ENCODE measurements at regions not wholly inside any gene's neighbourhood (a gene's known extent, or its start where the extent isn't known, plus 50 kb on each side); places are given as distances from the start of the nearest gene placed in this dataset.
A peak's percentile ranks its signal among the peaks of the same experiment; 100 is the strongest.

GRCh38 chr5:63456279-63456678, 506.0 kb downstream of the HTR1A start:
- Mint-ChIP-seq H3K9me3 (no peaks in the 10 kb centered on the region), H3K27ac (no peak overlapping the region), H3K27me3 (ENCODE audit: low read depth) (no peaks in the 10 kb centered on the region), H3K4me3 (no peak overlapping the region), H3K4me1 (no peaks in the 10 kb centered on the region), H3K36me3 (no peaks in the 10 kb centered on the region)
- DNase-seq (ENCODE audit: low spot score in 2 of 2, unreplicated experiment in 2 of 2) = no peak
- no peak for TF ChIP-seq CTCF (IDR thresholded peaks at IDR 0.05; ENCODE audit: unreplicated experiment)

GRCh38 chr5:63451188-63451587, 511.1 kb downstream of the HTR1A start:
- Mint-ChIP-seq H3K36me3 (no peaks in the 10 kb centered on the region), H3K27ac (no peak overlapping the region), H3K9me3 (no peaks in the 10 kb centered on the region), H3K4me1 (peaks cover 5% of the 10 kb centered on the region), H3K27me3 (ENCODE audit: low read depth) (no peaks in the 10 kb centered on the region), H3K4me3 (no peak overlapping the region)
- TF ChIP-seq CTCF (IDR thresholded peaks at IDR 0.05; ENCODE audit: unreplicated experiment) = no peak
- no peak for DNase-seq (ENCODE audit: low spot score in 2 of 2, unreplicated experiment in 2 of 2)

- no peak for DNase-seq (ENCODE audit: low spot score in 2 of 2, unreplicated experiment in 2 of 2)
- no peak overlapping the region for H3K4me3 Mint-ChIP-seq
- H3K36me3 Mint-ChIP-seq = no peaks in the 10 kb centered on the region
- H3K4me1 Mint-ChIP-seq = peaks cover 28% of the 10 kb centered on the region
- no peaks in the 10 kb centered on the region for H3K27me3 Mint-ChIP-seq (ENCODE audit: low read depth)
- H3K27ac Mint-ChIP-seq = no peak overlapping the region
- H3K9me3 Mint-ChIP-seq = peaks cover 4% of the 10 kb centered on the region
- TF ChIP-seq CTCF (IDR thresholded peaks at IDR 0.05; ENCODE audit: unreplicated experiment) = no peak
Measured at GRCh38 chr5:63439537-63439936, 522.7 kb downstream of the HTR1A start.

GRCh38 chr5:63409737-63410136, 552.5 kb downstream of the HTR1A start:
- H3K4me1 Mint-ChIP-seq = peaks cover 2% of the 10 kb centered on the region
- no peak overlapping the region for H3K27ac Mint-ChIP-seq
- H3K27me3 Mint-ChIP-seq (ENCODE audit: low read depth) = peaks cover 4% of the 10 kb centered on the region
- H3K9me3 Mint-ChIP-seq = no peaks in the 10 kb centered on the region
- no peak for TF ChIP-seq CTCF (IDR thresholded peaks at IDR 0.05; ENCODE audit: unreplicated experiment)
- no peaks in the 10 kb centered on the region for H3K36me3 Mint-ChIP-seq
- no peak overlapping the region for H3K4me3 Mint-ChIP-seq
- no peak for DNase-seq (ENCODE audit: low spot score in 2 of 2, unreplicated experiment in 2 of 2)

- TF ChIP-seq CTCF (IDR thresholded peaks at IDR 0.05; ENCODE audit: unreplicated experiment) = no peak
- peaks cover 4% of the 10 kb centered on the region for H3K27me3 Mint-ChIP-seq (ENCODE audit: low read depth)
- H3K4me3 Mint-ChIP-seq = no peak overlapping the region
- peaks cover 3% of the 10 kb centered on the region for H3K4me1 Mint-ChIP-seq
- no peak for DNase-seq (ENCODE audit: low spot score in 2 of 2, unreplicated experiment in 2 of 2)
- H3K9me3 Mint-ChIP-seq = no peaks in the 10 kb centered on the region
- H3K27ac Mint-ChIP-seq = no peak overlapping the region
- no peaks in the 10 kb centered on the region for H3K36me3 Mint-ChIP-seq
Measured at GRCh38 chr5:63408984-63409383, 553.3 kb downstream of the HTR1A start.

- H3K27me3 Mint-ChIP-seq (ENCODE audit: low read depth) = no peaks in the 10 kb centered on the region
- peak; percentile 74 for TF ChIP-seq CTCF (IDR thresholded peaks at IDR 0.05; ENCODE audit: unreplicated experiment)
- peak; percentile 36 to 79 for DNase-seq (ENCODE audit: low spot score in 2 of 2, unreplicated experiment in 2 of 2)
- H3K4me1 Mint-ChIP-seq = peaks cover 7% of the 10 kb centered on the region
- H3K4me3 Mint-ChIP-seq = no peak overlapping the region
- H3K36me3 Mint-ChIP-seq = no peaks in the 10 kb centered on the region
- no peaks in the 10 kb centered on the region for H3K9me3 Mint-ChIP-seq
- H3K27ac Mint-ChIP-seq = no peak overlapping the region
Measured at GRCh38 chr5:63401436-63402046, 560.7 kb downstream of the HTR1A start.
